Osteoblast (primary cell): ENCODE measurements at regions not wholly inside any gene's neighbourhood (a gene's known extent, or its start where the extent isn't known, plus 50 kb on each side); places are given as distances from the start of the nearest gene placed in this dataset.

Source experiments
- DNase-seq: peaks from one replicate; pipeline ENCODE4 v3.0.0; 2011; ENCODE audit warnings: low spot score, mixed read lengths; ENCODE audit not compliant: insufficient read length; ENCODE audit errors: missing footprints
- H2AFZ ChIP-seq: 2 replicates; pipeline ENCODE4 v1.6.0; 2011; ENCODE audit warnings: mild to moderate bottlenecking, low read length
- H3K27ac ChIP-seq: 2 replicates; pipeline ENCODE4 v1.5.1; 2011; ENCODE audit warnings: mild to moderate bottlenecking, low read depth, low read length, moderate library complexity
- H3K27me3 ChIP-seq: 2 replicates; pipeline ENCODE4 v1.6.0; 2012; ENCODE audit warnings: mild to moderate bottlenecking, control low read depth, inconsistent platforms, low read length, moderate library complexity; ENCODE audit not compliant: insufficient read depth
- H3K36me3 ChIP-seq: 2 replicates; pipeline ENCODE4 v1.5.1; 2011; ENCODE audit warnings: mild to moderate bottlenecking, low read length, control low read depth, moderate library complexity; ENCODE audit not compliant: insufficient read depth
- H3K4me1 ChIP-seq: 2 replicates; pipeline ENCODE4 v1.5.1; 2011; ENCODE audit warnings: mild to moderate bottlenecking, low read length, control low read depth, moderate library complexity; ENCODE audit not compliant: insufficient read depth
- H3K4me2 ChIP-seq: 2 replicates; pipeline ENCODE4 v1.6.0; 2011; ENCODE audit warnings: mild to moderate bottlenecking, low read length; ENCODE audit not compliant: insufficient read depth
- H3K4me3 ChIP-seq: fragments of 200-600 bp; sonication (generic); 3 replicates; pipeline ENCODE4 v1.5.1; 2012; ENCODE audit warnings: mild to moderate bottlenecking, low read length, inconsistent platforms; ENCODE audit not compliant: insufficient read depth
- H3K79me2 ChIP-seq: 2 replicates; pipeline ENCODE4 v1.6.0; 2012; ENCODE audit warnings: mild to moderate bottlenecking, low read length, control low read depth, inconsistent platforms; ENCODE audit not compliant: insufficient read depth
- H3K9me3 ChIP-seq: 2 replicates; pipeline ENCODE4 v1.5.1; 2011; ENCODE audit warnings: low read depth, low read length, control low read depth
- H4K20me1 ChIP-seq: 2 replicates; pipeline ENCODE4 v1.6.0; 2012; ENCODE audit warnings: mild to moderate bottlenecking, low read length, control low read depth; ENCODE audit not compliant: insufficient read depth
- TF ChIP-seq, protein P1 (sequence below): IDR thresholded peaks from 2 replicates; pipeline ENCODE4 v1.5.1; 2011; ENCODE audit warnings: mild to moderate bottlenecking, low read depth, low read length, moderate library complexity; ENCODE audit errors: extremely low read depth

DNA sequence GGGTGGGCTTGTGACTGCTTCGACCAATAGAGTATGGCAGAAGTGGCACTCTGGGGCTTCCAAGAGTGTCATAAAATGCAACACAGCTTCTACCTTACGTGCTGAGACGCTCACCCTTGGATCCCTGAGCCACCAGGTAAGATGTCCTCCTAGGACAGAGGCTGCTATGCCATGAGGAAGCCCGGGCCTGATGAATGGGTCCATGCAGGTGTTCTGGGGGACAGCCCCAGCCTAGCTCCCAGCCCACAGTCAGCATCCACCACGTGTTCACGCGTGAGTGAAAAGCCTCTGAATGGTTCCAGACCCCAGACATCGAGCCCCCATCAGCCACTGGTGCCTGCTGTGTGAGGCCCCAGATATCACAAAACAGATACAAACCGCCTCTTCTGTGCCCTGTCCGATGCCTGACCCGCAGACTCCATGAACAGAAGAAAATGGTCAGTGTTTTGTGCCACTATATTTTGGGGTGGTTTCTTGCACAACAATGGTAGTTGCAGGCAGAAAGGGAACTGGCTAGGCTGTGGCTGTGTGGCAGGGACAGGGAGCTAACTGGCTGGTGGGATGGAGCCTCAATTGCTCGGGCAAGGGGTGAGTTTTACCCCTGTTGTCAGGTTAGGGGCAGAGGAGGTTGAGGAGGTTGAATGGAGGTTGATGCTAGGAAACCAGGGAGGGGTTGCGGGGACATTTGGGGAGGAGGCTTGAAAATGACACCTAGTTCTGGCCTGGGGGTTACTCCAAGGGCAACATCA lies 92.2 kb downstream of the LINGO1 start:
- Histone ChIP-seq H3K27me3 (no peaks in the 10 kb centered on the region), H3K79me2 (no peaks in the 10 kb centered on the region), H3K36me3 (no peaks in the 10 kb centered on the region), H3K4me1 (peaks cover 18% of the 10 kb centered on the region), H3K4me3 (no peak overlapping the region), H3K4me2 (no peak overlapping the region), H2AFZ (no peak overlapping the region), H4K20me1 (no peaks in the 10 kb centered on the region), H3K9me3 (no peaks in the 10 kb centered on the region), H3K27ac (no peak overlapping the region)
- TF ChIP-seq, protein P1, sequence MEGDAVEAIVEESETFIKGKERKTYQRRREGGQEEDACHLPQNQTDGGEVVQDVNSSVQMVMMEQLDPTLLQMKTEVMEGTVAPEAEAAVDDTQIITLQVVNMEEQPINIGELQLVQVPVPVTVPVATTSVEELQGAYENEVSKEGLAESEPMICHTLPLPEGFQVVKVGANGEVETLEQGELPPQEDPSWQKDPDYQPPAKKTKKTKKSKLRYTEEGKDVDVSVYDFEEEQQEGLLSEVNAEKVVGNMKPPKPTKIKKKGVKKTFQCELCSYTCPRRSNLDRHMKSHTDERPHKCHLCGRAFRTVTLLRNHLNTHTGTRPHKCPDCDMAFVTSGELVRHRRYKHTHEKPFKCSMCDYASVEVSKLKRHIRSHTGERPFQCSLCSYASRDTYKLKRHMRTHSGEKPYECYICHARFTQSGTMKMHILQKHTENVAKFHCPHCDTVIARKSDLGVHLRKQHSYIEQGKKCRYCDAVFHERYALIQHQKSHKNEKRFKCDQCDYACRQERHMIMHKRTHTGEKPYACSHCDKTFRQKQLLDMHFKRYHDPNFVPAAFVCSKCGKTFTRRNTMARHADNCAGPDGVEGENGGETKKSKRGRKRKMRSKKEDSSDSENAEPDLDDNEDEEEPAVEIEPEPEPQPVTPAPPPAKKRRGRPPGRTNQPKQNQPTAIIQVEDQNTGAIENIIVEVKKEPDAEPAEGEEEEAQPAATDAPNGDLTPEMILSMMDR = no peak
- DNase-seq = no peak

DNA sequence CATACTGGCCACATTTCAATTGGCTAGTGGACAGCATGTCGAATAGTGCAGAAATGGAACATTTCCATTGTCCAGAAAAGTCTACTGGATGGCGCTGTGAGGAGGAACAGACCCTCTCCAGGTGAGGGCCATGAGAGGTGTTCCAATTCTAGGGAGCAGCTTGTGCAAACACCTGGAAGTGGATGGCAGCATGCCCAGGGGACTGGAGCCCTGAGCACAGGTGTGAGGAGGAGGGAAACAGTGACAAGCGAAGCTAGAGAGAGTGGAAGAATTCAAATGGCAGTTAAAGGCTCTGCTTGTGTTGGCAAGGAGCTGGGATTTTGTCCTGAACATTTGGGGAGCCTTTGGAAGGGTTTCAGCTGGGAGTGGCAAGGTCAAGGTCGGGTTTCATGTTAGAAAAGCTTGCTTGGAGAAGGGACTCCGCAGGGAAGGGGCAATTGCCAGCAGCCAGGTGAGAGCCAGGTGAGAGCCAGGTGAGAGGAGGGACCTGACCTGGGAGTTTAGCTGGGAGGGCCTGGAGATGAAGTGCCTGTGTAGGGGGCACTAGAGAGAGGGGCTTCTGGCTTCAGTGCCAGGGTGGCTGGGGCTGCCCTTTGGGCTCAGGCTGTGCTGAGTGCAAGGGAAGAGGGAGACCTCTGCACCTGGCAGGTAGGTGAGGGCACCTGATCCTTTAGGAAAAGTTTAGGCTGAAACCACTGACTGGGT lies 93.8 kb downstream of the LINGO1 start:
- no peak for DNase-seq
- no peak overlapping the region for H3K4me3 ChIP-seq
- no peak overlapping the region for H2AFZ ChIP-seq
- no peaks in the 10 kb centered on the region for H3K79me2 ChIP-seq
- H4K20me1 ChIP-seq = no peaks in the 10 kb centered on the region
- no peaks in the 10 kb centered on the region for H3K36me3 ChIP-seq
- H3K4me2 ChIP-seq = no peak overlapping the region
- H3K27me3 ChIP-seq = peaks cover 5% of the 10 kb centered on the region
- H3K4me1 ChIP-seq = peaks cover 15% of the 10 kb centered on the region
- H3K27ac ChIP-seq = no peak overlapping the region
- no peaks in the 10 kb centered on the region for H3K9me3 ChIP-seq
- TF ChIP-seq, protein P1 = no peak

DNA sequence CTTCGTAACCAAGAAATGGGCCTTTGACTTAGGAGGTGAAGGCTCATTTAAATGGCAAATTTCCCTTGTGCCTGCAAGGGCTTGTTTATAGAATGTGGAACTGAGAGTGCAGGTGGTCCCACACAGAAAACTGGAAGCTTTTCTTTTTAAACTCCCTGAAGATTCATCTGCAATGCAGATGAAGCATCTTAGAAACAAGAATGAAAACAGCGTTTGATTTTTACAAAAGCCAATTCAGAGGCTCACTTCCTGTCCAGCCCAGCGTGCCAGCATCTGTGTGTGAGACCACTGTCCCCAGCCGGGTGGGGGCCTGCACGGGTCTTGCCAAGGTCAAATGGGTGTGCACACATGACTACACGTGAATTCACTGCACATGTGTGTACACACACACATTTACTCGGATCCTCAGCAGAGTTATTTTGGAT lies 94.7 kb downstream of the LINGO1 start:
- no peaks in the 10 kb centered on the region for H3K36me3 ChIP-seq
- no peaks in the 10 kb centered on the region for H3K79me2 ChIP-seq
- no peak overlapping the region for H2AFZ ChIP-seq
- H3K4me2 ChIP-seq = no peak overlapping the region
- no peak overlapping the region for H3K4me3 ChIP-seq
- no peaks in the 10 kb centered on the region for H3K9me3 ChIP-seq
- H4K20me1 ChIP-seq = no peaks in the 10 kb centered on the region
- H3K27ac ChIP-seq = no peak overlapping the region
- H3K27me3 ChIP-seq = peaks cover 8% of the 10 kb centered on the region
- TF ChIP-seq, protein P1 = no peak
- DNase-seq = no peak
- peaks cover 13% of the 10 kb centered on the region for H3K4me1 ChIP-seq

DNA sequence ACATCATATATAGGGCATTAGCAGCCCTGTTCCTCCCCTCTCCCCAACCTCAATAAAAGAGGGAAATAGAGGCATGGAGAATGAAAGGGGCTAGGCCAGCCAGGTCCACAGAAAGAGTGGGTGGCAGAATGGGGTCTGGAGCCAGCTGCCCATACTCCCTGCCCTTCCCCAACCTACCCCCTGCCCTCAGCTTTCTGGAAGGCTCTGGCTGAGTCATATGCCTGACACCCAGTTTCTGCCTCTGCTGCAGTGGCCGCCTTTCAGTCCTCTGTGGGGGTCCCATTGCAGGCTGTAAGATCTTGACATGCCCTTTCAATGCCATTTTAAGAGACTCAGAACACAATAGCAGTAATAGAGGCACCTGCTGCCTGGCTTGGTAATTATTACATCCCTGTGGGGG lies 95.7 kb downstream of the LINGO1 start:
- H3K4me1 ChIP-seq = peaks cover 7% of the 10 kb centered on the region
- no peaks in the 10 kb centered on the region for H4K20me1 ChIP-seq
- H3K4me2 ChIP-seq = no peak overlapping the region
- H3K4me3 ChIP-seq = no peak overlapping the region
- H3K27me3 ChIP-seq = peaks cover 8% of the 10 kb centered on the region
- no peaks in the 10 kb centered on the region for H3K36me3 ChIP-seq
- DNase-seq = no peak
- H2AFZ ChIP-seq = no peak overlapping the region
- H3K79me2 ChIP-seq = no peaks in the 10 kb centered on the region
- H3K27ac ChIP-seq = no peak overlapping the region
- TF ChIP-seq, protein P1 = no peak
- H3K9me3 ChIP-seq = no peaks in the 10 kb centered on the region
